ENCODE measurements at regions not wholly inside any gene's neighbourhood (a gene's known extent, or its start where the extent isn't known, plus 50 kb on each side); places are given as distances from the start of the nearest gene placed in this dataset.

DNA sequence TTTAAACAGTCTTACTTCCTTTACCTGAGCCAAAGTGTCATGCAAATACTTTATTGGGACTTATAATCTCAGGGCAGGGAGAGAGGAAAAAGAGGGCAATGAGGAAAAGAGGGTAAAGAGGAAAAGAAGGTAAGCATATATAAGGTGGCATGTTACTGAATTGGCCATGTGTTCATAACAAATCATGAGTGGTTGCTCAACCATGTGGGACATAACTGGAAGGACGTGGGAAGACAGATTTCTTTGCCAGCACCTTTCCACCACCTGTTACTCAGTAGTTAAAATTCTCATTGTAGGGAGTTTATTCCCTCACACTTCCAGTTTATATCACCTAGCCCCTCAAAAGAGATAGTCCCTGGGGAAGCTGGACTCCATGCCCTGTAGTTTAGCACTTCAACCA is 54.7 kb upstream of the TPRG1 start:
- in situ Hi-C loops (cut with HindIII; ENCODE audit: extremely low pct_ligation_motif_present, low pct_unique_long_range_greater_than_20kb) = no loop called here
- H3K9me3 ChIP-seq (ENCODE audit: low read length) = peaks cover 8% of the 10 kb centered on the region; the same call in 1 of the 2 replicates
- CTCF ChIA-PET (ENCODE audit: low intra/inter-chr PET ratio, low total read pairs) = no interaction called here
- FAIRE-seq (no peak), DNase-seq (ENCODE audit: low spot score) (no peak), ATAC-seq (no peak)
- no peaks in the 10 kb centered on the region for H3K4me1 ChIP-seq (ENCODE audit: insufficient read depth, low read length)
- H3K27ac ChIP-seq (ENCODE audit: extremely low read length, insufficient read depth, low read length) = no peak overlapping the region
- H3K27me3 ChIP-seq (ENCODE audit: control insufficient read depth in 1 of 2, insufficient read depth in 2 of 2, low read length in 2 of 2) = no peaks in the 10 kb centered on the region
- H3K4me2 ChIP-seq (ENCODE audit: low read depth, low read length) = no peak overlapping the region
- TF ChIP-seq U2AF2 (IDR thresholded peaks at IDR 0.05; ENCODE audit: low read depth, low read length) = no peak
- H3K4me3 ChIP-seq (replicated peaks in 1 of 3; ENCODE audit: insufficient read depth in 1 of 3, low read depth in 2 of 3, low read length in 3 of 3) = no peak overlapping the region
- no TSS peak for BruUV-seq (replicated peaks)
- no peak overlapping the region for H2AFZ ChIP-seq (ENCODE audit: low read length)
- POLR2A ChIA-PET = no interaction called here
- 5% methylated on average over 1 of the region's 1 CpG for WGBS (ENCODE audit: low lambda C conversion rate)
- no peaks in the 10 kb centered on the region for H4K20me1 ChIP-seq (ENCODE audit: insufficient read depth, low read length)
- no peaks in the 10 kb centered on the region for H3K36me3 ChIP-seq (replicated peaks in 1 of 2; ENCODE audit: control insufficient read depth in 1 of 2, insufficient read depth in 2 of 2, low read length in 2 of 2)
- no peak overlapping the region for H3K9ac ChIP-seq (ENCODE audit: insufficient read depth, low read depth, low read length)
- intact Hi-C loops (cut with micrococcal nuclease; ENCODE audit: unreplicated experiment) = no loop called here
- H3K79me2 ChIP-seq (ENCODE audit: insufficient read depth, low read length) = no peaks in the 10 kb centered on the region

DNA sequence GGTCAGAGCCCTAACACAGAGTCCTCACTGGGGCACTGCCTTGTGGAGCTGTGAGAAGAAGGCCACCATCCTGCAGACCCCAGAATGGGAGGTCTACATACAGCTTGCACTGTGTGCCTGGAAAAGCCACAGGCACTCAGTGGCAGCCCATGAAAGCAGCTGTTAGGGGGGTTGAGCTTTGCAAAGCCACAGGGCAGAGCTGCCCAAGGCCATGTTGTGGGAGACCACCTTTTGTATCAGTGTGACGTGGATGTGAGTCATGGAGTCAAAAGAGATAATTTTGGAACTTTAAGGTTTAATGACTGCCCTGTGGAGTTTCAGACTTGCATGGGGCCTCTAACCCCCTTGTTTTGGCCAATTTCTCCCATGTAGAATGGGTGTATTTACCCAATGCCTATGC is 52.9 kb upstream of the TPRG1 start:
- H3K4me3 ChIP-seq (replicated peaks in 1 of 3; ENCODE audit: insufficient read depth in 1 of 3, low read depth in 2 of 3, low read length in 3 of 3) = no peak overlapping the region
- no TSS peak for BruUV-seq (replicated peaks)
- H3K36me3 ChIP-seq (replicated peaks in 1 of 2; ENCODE audit: control insufficient read depth in 1 of 2, insufficient read depth in 2 of 2, low read length in 2 of 2) = no peaks in the 10 kb centered on the region
- no peak for DNase-seq (ENCODE audit: low spot score)
- no peak for FAIRE-seq
- in situ Hi-C loops (cut with HindIII; ENCODE audit: extremely low pct_ligation_motif_present, low pct_unique_long_range_greater_than_20kb) = no loop called here
- H3K4me2 ChIP-seq (ENCODE audit: low read depth, low read length) = no peak overlapping the region
- no peaks in the 10 kb centered on the region for H3K79me2 ChIP-seq (ENCODE audit: insufficient read depth, low read length)
- intact Hi-C loops (cut with micrococcal nuclease; ENCODE audit: unreplicated experiment) = no loop called here
- no peak overlapping the region for H3K27ac ChIP-seq (ENCODE audit: extremely low read length, insufficient read depth, low read length)
- ATAC-seq = no peak
- no peak overlapping the region for H3K9ac ChIP-seq (ENCODE audit: insufficient read depth, low read depth, low read length)
- peaks cover 8% of the 10 kb centered on the region; the same call in 1 of the 2 replicates for H3K9me3 ChIP-seq (ENCODE audit: low read length)
- 0 out of 5 replicates have a peak, but pooled peaks cover 0 to 3% of the 10 kb centered on the region in 2 experiments for H3K27me3 ChIP-seq (ENCODE audit: control insufficient read depth in 1 of 2, insufficient read depth in 2 of 2, low read length in 2 of 2)
- H2AFZ ChIP-seq (ENCODE audit: low read length) = no peak overlapping the region
- ChIA-PET POLR2A (no interaction called here), CTCF (ENCODE audit: low intra/inter-chr PET ratio, low total read pairs) (no interaction called here)
- no peaks in the 10 kb centered on the region for H3K4me1 ChIP-seq (ENCODE audit: insufficient read depth, low read length)
- no peak for TF ChIP-seq PRMT3 (CRISPR knock-in tag; IDR thresholded peaks at IDR 0.05; ENCODE audit: borderline replicate concordance, low read depth)
- no peak for TF ChIP-seq ZNF788 (CRISPR knock-in tag; IDR thresholded peaks at IDR 0.05; ENCODE audit: borderline replicate concordance)
- 0 out of 2 replicates have a peak, but pooled peaks have one; percentile 35 for TF ChIP-seq CREB1 (IDR thresholded peaks at IDR 0.05)
- no peak for TF ChIP-seq CREB1 (CRISPR knock-in tag; IDR thresholded peaks at IDR 0.05)
- H4K20me1 ChIP-seq (ENCODE audit: insufficient read depth, low read length) = no peaks in the 10 kb centered on the region
- 0% methylated on average over 1 of the region's 1 CpG for WGBS (ENCODE audit: low lambda C conversion rate)
